ENCODE measurements at regions not wholly inside any gene's neighbourhood (a gene's known extent, or its start where the extent isn't known, plus 50 kb on each side); places are given as distances from the start of the nearest gene placed in this dataset.

DNA sequence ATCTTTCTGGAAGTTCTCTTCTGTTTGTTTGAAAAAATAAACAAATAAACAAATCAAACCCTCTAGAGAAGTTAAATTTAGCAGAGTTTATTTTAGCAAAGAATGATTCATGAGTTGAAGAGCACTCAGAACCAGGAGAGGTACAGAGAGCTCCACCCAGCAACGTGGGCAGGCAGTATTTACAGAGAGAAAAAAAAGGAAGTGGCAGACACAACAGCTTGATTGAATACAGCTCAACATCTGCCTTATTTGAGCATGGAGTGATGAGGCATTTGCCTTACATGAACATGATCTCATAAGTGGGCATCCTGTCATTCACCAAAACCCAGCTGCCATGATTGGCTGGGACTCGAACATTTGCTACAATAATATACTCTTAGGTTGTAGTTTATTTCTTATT lies 381.6 kb upstream of the ADAMTS16 start:
- Histone ChIP-seq H3K36me3 (no peaks in the 10 kb centered on the region), H3K9me3 (no peaks in the 10 kb centered on the region), H3K4me3 (no peak overlapping the region), H3K4me1 (no peaks in the 10 kb centered on the region), H3K27ac (no peak overlapping the region), H3K27me3 (peaks cover 3% of the 10 kb centered on the region)
- WGBS, 2 donors (ENCODE audit: low coverage in 1 of 2) = 36 to 42% methylated on average over 2 of the region's 2 CpGs
- ATAC-seq = no peak
- TF ChIP-seq POLR2A (IDR thresholded peaks at IDR 0.05) = no peak
- no peak for TF ChIP-seq EP300 (IDR thresholded peaks at IDR 0.05)
- no peak for TF ChIP-seq CTCF (IDR thresholded peaks at IDR 0.05)
- TF ChIP-seq POLR2AphosphoS5 (IDR thresholded peaks at IDR 0.05) = no peak

DNA sequence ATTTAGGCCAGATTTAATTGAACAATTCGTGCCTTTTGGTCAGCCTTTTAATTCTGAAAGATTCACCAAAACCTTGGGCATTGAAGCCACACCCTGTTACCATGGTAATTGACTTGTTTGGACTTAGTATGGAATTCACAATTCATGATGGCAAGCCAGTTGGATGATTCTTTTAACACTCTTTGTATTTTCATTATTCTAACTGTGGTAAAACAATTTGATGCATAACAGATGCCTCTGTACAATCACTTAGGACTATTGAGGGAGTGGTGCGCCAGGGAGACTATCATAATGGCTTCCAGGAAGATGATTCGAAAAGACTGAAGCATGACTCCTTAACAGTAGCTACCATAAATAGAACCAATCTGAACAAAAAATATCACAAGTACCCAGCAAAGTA lies 381.1 kb upstream of the ADAMTS16 start:
- H3K4me3 ChIP-seq = no peak overlapping the region

GRCh38 chr5:4762316-4762715 lies 377.8 kb upstream of the ADAMTS16 start:
- Histone ChIP-seq H3K36me3 (no peaks in the 10 kb centered on the region), H3K4me1 (no peaks in the 10 kb centered on the region), H3K27me3 (peaks cover 3% of the 10 kb centered on the region), H3K27ac (no peak overlapping the region), H3K4me3 (no peak overlapping the region), H3K9me3 (peaks cover 0 to 6% (median 0%) of the 10 kb centered on the region in 3 donors)
- no peak for ATAC-seq
- WGBS, 2 donors (ENCODE audit: low coverage in 1 of 2) = 81 to 95% methylated on average over 3 of the region's 3 CpGs
- TF ChIP-seq EP300 (IDR thresholded peaks at IDR 0.05) = no peak
- TF ChIP-seq POLR2AphosphoS5 (IDR thresholded peaks at IDR 0.05) = no peak
- TF ChIP-seq CTCF (IDR thresholded peaks at IDR 0.05) = no peak
- TF ChIP-seq POLR2A (IDR thresholded peaks at IDR 0.05) = no peak

More for the DNA sequence above, 381.1 kb upstream of the ADAMTS16 start:
- Histone ChIP-seq H3K27me3 (peaks cover 3% of the 10 kb centered on the region), H3K27ac (no peak overlapping the region), H3K36me3 (no peaks in the 10 kb centered on the region), H3K4me1 (no peaks in the 10 kb centered on the region), H3K9me3 (no peaks in the 10 kb centered on the region)
- no peak for ATAC-seq
- TF ChIP-seq EP300 (IDR thresholded peaks at IDR 0.05) (no peak), POLR2A (IDR thresholded peaks at IDR 0.05) (no peak), POLR2AphosphoS5 (IDR thresholded peaks at IDR 0.05) (no peak), CTCF (IDR thresholded peaks at IDR 0.05) (no peak)
- WGBS, 2 donors (ENCODE audit: low coverage in 1 of 2) = 69 to 86% methylated on average over 3 of the region's 3 CpGs

GRCh38 chr5:4765411-4765810 lies 374.7 kb upstream of the ADAMTS16 start:
- 83 to 84% methylated on average over 1 to 2 of the region's 2 CpGs for WGBS, 2 donors (ENCODE audit: low coverage in 1 of 2)
- Histone ChIP-seq H3K36me3 (no peaks in the 10 kb centered on the region), H3K9me3 (peaks cover 0 to 6% (median 0%) of the 10 kb centered on the region in 3 donors), H3K4me3 (no peak overlapping the region), H3K27ac (no peak overlapping the region), H3K27me3 (no peaks in the 10 kb centered on the region), H3K4me1 (no peaks in the 10 kb centered on the region)
- TF ChIP-seq EP300 (IDR thresholded peaks at IDR 0.05) = no peak
- TF ChIP-seq POLR2A (IDR thresholded peaks at IDR 0.05) = no peak
- TF ChIP-seq POLR2AphosphoS5 (IDR thresholded peaks at IDR 0.05) = no peak
- TF ChIP-seq CTCF (IDR thresholded peaks at IDR 0.05) = no peak
- ATAC-seq = no peak

- H3K4me3 ChIP-seq = no peak overlapping the region
- no peaks in the 10 kb centered on the region for H3K4me1 ChIP-seq
- ATAC-seq = no peak
- H3K27me3 ChIP-seq = no peaks in the 10 kb centered on the region
- peaks cover 0 to 6% (median 0%) of the 10 kb centered on the region in 3 donors for H3K9me3 ChIP-seq
- TF ChIP-seq POLR2AphosphoS5 (IDR thresholded peaks at IDR 0.05) (no peak), CTCF (IDR thresholded peaks at IDR 0.05) (no peak), POLR2A (IDR thresholded peaks at IDR 0.05) (no peak), EP300 (IDR thresholded peaks at IDR 0.05) (no peak)
- H3K36me3 ChIP-seq = no peaks in the 10 kb centered on the region
- no peak overlapping the region for H3K27ac ChIP-seq
- 43 to 47% methylated on average over 1 of the region's 1 CpG for WGBS, 2 donors (ENCODE audit: low coverage in 1 of 2)
These were observed 374.0 kb upstream of the ADAMTS16 start for GRCh38 chr5:4766101-4766500.
